ENCODE measurements at regions not wholly inside any gene's neighbourhood (a gene's known extent, or its start where the extent isn't known, plus 50 kb on each side); places are given as distances from the start of the nearest gene placed in this dataset.

- no peak for DNase-seq (ENCODE audit: low read depth)
- no peak overlapping the region for H3K4me3 ChIP-seq (ENCODE audit: low read length)
- no peak for TF ChIP-seq CTCF (conservative IDR thresholded peaks at IDR 0.05; ENCODE audit: low read depth, low read length)
Observed at GRCh38 chr11:130582981-130583380, 134.5 kb downstream of the ADAMTS15 start.

- no peak for TF ChIP-seq CTCF (conservative IDR thresholded peaks at IDR 0.05; ENCODE audit: low read depth, low read length)
- H3K4me3 ChIP-seq (ENCODE audit: low read length): no peak overlapping the region
- DNase-seq (ENCODE audit: low read depth): no peak
Observed at GRCh38 chr11:130583801-130584211, 135.4 kb downstream of the ADAMTS15 start.

GRCh38 chr11:130585545-130585944, 137.1 kb downstream of the ADAMTS15 start:
- TF ChIP-seq CTCF (conservative IDR thresholded peaks at IDR 0.05; ENCODE audit: low read depth, low read length): no peak
- no peak for DNase-seq (ENCODE audit: low read depth)
- no peak overlapping the region for H3K4me3 ChIP-seq (ENCODE audit: low read length)

DNA sequence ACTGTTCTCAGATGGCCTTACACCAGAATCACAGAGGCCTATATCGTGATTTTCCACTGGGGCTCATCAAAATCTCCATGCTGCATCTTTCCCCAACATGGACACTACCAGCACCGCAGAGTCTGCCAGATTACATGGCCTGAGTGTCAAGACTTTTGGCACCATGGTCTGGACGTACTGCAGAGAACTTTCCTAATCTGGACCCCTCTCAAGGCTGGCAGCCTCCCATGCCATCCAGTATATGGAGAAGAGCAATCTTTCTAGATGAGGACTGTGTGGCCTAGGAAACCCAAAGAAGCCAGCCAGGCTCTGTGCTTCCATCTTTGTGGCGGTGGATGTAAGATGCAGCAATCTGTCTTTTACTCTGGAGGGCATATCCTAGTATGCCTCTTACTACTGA, 139.2 kb downstream of the ADAMTS15 start:
- TF ChIP-seq CTCF (conservative IDR thresholded peaks at IDR 0.05; ENCODE audit: low read depth, low read length): no peak
- DNase-seq (ENCODE audit: low read depth): no peak
- H3K4me3 ChIP-seq (ENCODE audit: low read length): no peak overlapping the region

GRCh38 chr11:130588471-130588870, 140.0 kb downstream of the ADAMTS15 start:
- DNase-seq (ENCODE audit: low read depth): no peak
- TF ChIP-seq CTCF (conservative IDR thresholded peaks at IDR 0.05; ENCODE audit: low read depth, low read length): no peak
- no peak overlapping the region for H3K4me3 ChIP-seq (ENCODE audit: low read length)

DNA sequence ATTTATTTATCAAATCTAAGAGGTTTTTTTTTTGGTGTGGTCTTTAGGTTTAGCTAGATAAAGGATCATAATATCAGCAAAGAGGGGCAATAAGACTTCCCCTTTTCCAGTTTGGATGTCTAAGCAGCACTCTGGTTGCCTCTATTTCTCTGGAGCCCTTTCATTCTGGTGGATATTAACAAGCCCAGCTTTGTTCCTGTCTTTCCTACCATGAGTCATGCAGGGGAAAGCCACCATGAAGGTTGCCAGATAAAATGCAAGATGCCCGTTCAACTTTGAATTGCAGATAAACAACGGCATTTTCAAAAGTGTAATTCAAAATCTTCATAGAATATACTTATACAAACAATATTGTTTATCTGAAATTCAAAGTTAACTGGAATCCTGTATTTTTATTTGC, 143.6 kb downstream of the ADAMTS15 start:
- no peak for TF ChIP-seq CTCF (conservative IDR thresholded peaks at IDR 0.05; ENCODE audit: low read depth, low read length)
- no peak overlapping the region for H3K4me3 ChIP-seq (ENCODE audit: low read length)
- no peak for DNase-seq (ENCODE audit: low read depth)

- no peak overlapping the region for H3K4me3 ChIP-seq (ENCODE audit: low read length)
- TF ChIP-seq CTCF (conservative IDR thresholded peaks at IDR 0.05; ENCODE audit: low read depth, low read length): no peak
- no peak for DNase-seq (ENCODE audit: low read depth)
Observed at GRCh38 chr11:130593064-130593463, 144.6 kb downstream of the ADAMTS15 start.
